SK-N-SH (cell line): ENCODE measurements at regions not wholly inside any gene's neighbourhood (a gene's known extent, or its start where the extent isn't known, plus 50 kb on each side); places are given as distances from the start of the nearest gene placed in this dataset.

Experiments used
- CTCF ChIA-PET: fragments of 300-600, 350-600 bp; formaldehyde crosslinking; extraction: SDS; loops from one replicate; lab custom pipeline; 2021; lab: Yijun Ruan, JAX
- POLR2A ChIA-PET: fragments of 350-600 bp; sonication (Branson Sonifier 250); formaldehyde crosslinking; extraction: SDS; loops from one replicate; lab custom pipeline; 2020; ENCODE audit warnings: antibody characterized with exemption, inconsistent platforms; lab: Yijun Ruan, JAX
- DNase-seq: peaks from one replicate; pipeline ENCODE4 v3.0.0; 2012
- H2AFZ ChIP-seq: fragments of 200-600 bp; sonication (generic); 2 replicates; pipeline ENCODE4 v1.8.1; 2016; ENCODE audit warnings: antibody characterized with exemption, mild to moderate bottlenecking, low read depth
- H3F3A ChIP-seq: fragments of 200-600 bp; sonication (generic); replicated peaks from 2 replicates; pipeline ENCODE3; 2016; ENCODE audit warnings: antibody characterized with exemption, mild to moderate bottlenecking; ENCODE audit not compliant: insufficient read depth
- H3K27ac ChIP-seq, 2 experiments: fragments of 200-500 bp in 1 of 2; fragments of 200-600 bp in 1 of 2; sonication (Bioruptor generic) in 1 of 2; sonication (generic), shearing (Covaris generic) in 1 of 2; 2 replicates each; pipeline versions ENCODE4 v1.5.1 to v1.6.1; 2014 to 2016; ENCODE audit warnings: low read depth in 2 of 2, inconsistent platforms in 1 of 2, low read length in 1 of 2, mild to moderate bottlenecking in 1 of 2, mixed read lengths in 1 of 2
- H3K27me3 ChIP-seq: fragments of 200-600 bp; sonication (generic), shearing (Covaris generic); 2 replicates; pipeline ENCODE4 v1.6.1; 2016; ENCODE audit warnings: mixed run types; ENCODE audit not compliant: insufficient read depth
- H3K36me3 ChIP-seq, 2 experiments: fragments of 200-500 bp in 1 of 2; fragments of 200-600 bp in 1 of 2; sonication (Bioruptor generic) in 1 of 2; sonication (generic) in 1 of 2; replicated peaks in 1 of 2; 2 replicates each; pipeline versions ENCODE3 to v1.5.1; 2014 to 2016; ENCODE audit warnings: low read length in 1 of 2, mild to moderate bottlenecking in 1 of 2; ENCODE audit not compliant: insufficient read depth in 2 of 2, control insufficient read depth in 1 of 2
- H3K4me1 ChIP-seq, 2 experiments: fragments of 200-500 bp in 1 of 2; fragments of 200-600 bp in 1 of 2; sonication (Bioruptor generic) in 1 of 2; sonication (generic), shearing (Covaris generic) in 1 of 2; 2 replicates each; pipeline versions ENCODE4 v1.5.1 to v1.6.1; 2014 to 2016; ENCODE audit warnings: low read depth in 1 of 2, low read length in 1 of 2, mixed run types in 1 of 2; ENCODE audit not compliant: insufficient read depth in 2 of 2, control insufficient read depth in 1 of 2
- H3K4me2 ChIP-seq: fragments of 200-600 bp; sonication (generic), shearing (Covaris generic); 2 replicates; pipeline ENCODE4 v1.6.1; 2017; ENCODE audit warnings: mixed run types
- H3K4me3 ChIP-seq, 2 experiments: fragments of 200-500 bp in 1 of 2; fragments of 200-600 bp in 1 of 2; sonication (Bioruptor generic) in 1 of 2; sonication (generic), shearing (Covaris generic) in 1 of 2; 2 replicates each; pipeline versions ENCODE4 v1.5.1 to v1.8.1; 2014 to 2016; ENCODE audit warnings: low read depth in 2 of 2, inconsistent platforms in 1 of 2, low read length in 1 of 2, mild to moderate bottlenecking in 1 of 2, mixed read lengths in 1 of 2, moderate library complexity in 1 of 2
- H3K79me2 ChIP-seq: fragments of 200-600 bp; sonication (generic); 2 replicates; pipeline ENCODE4 v1.8.1; 2017; ENCODE audit warnings: mild to moderate bottlenecking; ENCODE audit not compliant: insufficient read depth
- H3K9ac ChIP-seq: fragments of 200-600 bp; sonication (generic); 2 replicates; pipeline ENCODE4 v1.6.1; 2017; ENCODE audit warnings: mixed run types
- H3K9me2 ChIP-seq: fragments of 200-600 bp; sonication (generic); 2 replicates; pipeline ENCODE4 v1.6.1; 2017; ENCODE audit warnings: mixed run types
- H3K9me3 ChIP-seq: fragments of 200-600 bp; sonication (generic); 2 replicates; pipeline ENCODE4 v1.6.1; 2017; ENCODE audit warnings: mixed run types, mild to moderate bottlenecking, moderate library complexity
- H4K20me1 ChIP-seq: fragments of 200-600 bp; sonication (generic); 2 replicates; pipeline ENCODE4 v1.6.1; 2017; ENCODE audit warnings: mild to moderate bottlenecking, mixed run types; ENCODE audit not compliant: insufficient read depth
- ELF1 ChIP-seq: IDR thresholded peaks from 2 replicates; pipeline ENCODE4 v1.4.0; 2012
- EZH2phosphoT487 ChIP-seq: fragments of 200-600 bp; sonication (generic); IDR thresholded peaks from 2 replicates; pipeline ENCODE4 v1.6.1; 2017; ENCODE audit warnings: low read depth, mixed run types, mild to moderate bottlenecking, antibody characterized with exemption, moderate library complexity, borderline replicate concordance
- FOSL2 ChIP-seq: IDR thresholded peaks from 2 replicates; pipeline ENCODE4 v1.4.0; 2012; ENCODE audit warnings: low read depth, mild to moderate bottlenecking, moderate library complexity, borderline replicate concordance
- FOXJ3 ChIP-seq: sonication (generic); formaldehyde crosslinking; IDR thresholded peaks from 2 replicates; pipeline ENCODE4 v1.5.1; 2020; ENCODE audit warnings: mild to moderate bottlenecking, missing genetic modification reagents
- FOXM1 ChIP-seq: IDR thresholded peaks from 2 replicates; pipeline ENCODE4 v1.4.0; 2012; ENCODE audit warnings: low read depth, mild to moderate bottlenecking
- JUND ChIP-seq: IDR thresholded peaks from 2 replicates; pipeline ENCODE4 v1.4.0; 2012
- NRF1 ChIP-seq: IDR thresholded peaks from 2 replicates; pipeline ENCODE4 v1.6.1; 2012; ENCODE audit warnings: low read depth, mild to moderate bottlenecking, low read length
- PBX3 ChIP-seq: IDR thresholded peaks from 2 replicates; pipeline ENCODE4; 2012
- POLR2AphosphoS5 ChIP-seq: IDR thresholded peaks from 2 replicates; pipeline ENCODE4 v1.6.1; 2012; ENCODE audit warnings: low read depth, low read length
- RAD21 ChIP-seq: IDR thresholded peaks from 2 replicates; pipeline ENCODE4 v1.6.1; 2012; ENCODE audit warnings: mild to moderate bottlenecking, low read length
- RCOR1 ChIP-seq: fragments of 150-350 bp; IDR thresholded peaks from 2 replicates; pipeline ENCODE4 v1.6.1; 2017; ENCODE audit warnings: antibody characterized with exemption, low read length
- RFX5 ChIP-seq: IDR thresholded peaks from 2 replicates; pipeline ENCODE4 v1.6.1; 2012; ENCODE audit warnings: mild to moderate bottlenecking, improper control_type of control experiment, low read length
- RXRA ChIP-seq: IDR thresholded peaks from 2 replicates; pipeline ENCODE4 v1.4.0; 2012; ENCODE audit warnings: low read depth, mild to moderate bottlenecking, borderline replicate concordance
- SIN3A ChIP-seq: IDR thresholded peaks from 2 replicates; pipeline ENCODE4 v1.6.1; 2012; ENCODE audit warnings: low read depth, mild to moderate bottlenecking, low read length, moderate library complexity, borderline replicate concordance
- SMC3 ChIP-seq: IDR thresholded peaks from 2 replicates; pipeline ENCODE4 v1.6.1; 2012; ENCODE audit warnings: low read depth, low read length, improper control_type of control experiment
- TCF12 ChIP-seq: IDR thresholded peaks from 2 replicates; pipeline ENCODE4 v1.4.0; 2012
- TEAD4 ChIP-seq: IDR thresholded peaks from 2 replicates; pipeline ENCODE4 v1.4.0; 2012; ENCODE audit warnings: mild to moderate bottlenecking, borderline replicate concordance; ENCODE audit not compliant: insufficient read depth
- USF1 ChIP-seq: IDR thresholded peaks from 2 replicates; pipeline ENCODE4 v1.4.0; 2012; ENCODE audit warnings: low read depth, borderline replicate concordance
- USF2 ChIP-seq: fragments of 150-350 bp; IDR thresholded peaks from 2 replicates; pipeline ENCODE4 v1.6.1; 2017; ENCODE audit warnings: antibody characterized with exemption, low read length, low read depth, borderline replicate concordance
- WGBS: methylation state at CpG from one replicate; pipeline ENCODE4 v1.1.6; 2017; ENCODE audit warnings: low lambda C conversion rate; 5-methylcytosine and 5-hydroxymethylcytosine counted together

GRCh38 chr5:118593003-118593328 lies 395.4 kb downstream of the DTWD2 start:
- Histone ChIP-seq H3K4me3 (no peak overlapping the region), H3K27ac (no peak overlapping the region), H3K27me3 (no peaks in the 10 kb centered on the region), H3K9me2 (no peaks in the 10 kb centered on the region), H3F3A (no peaks in the 10 kb centered on the region), H3K9ac (no peak overlapping the region), H3K36me3 (no peaks in the 10 kb centered on the region), H2AFZ (no peak overlapping the region), H3K9me3 (no peaks in the 10 kb centered on the region), H3K79me2 (no peaks in the 10 kb centered on the region), H4K20me1 (no peaks in the 10 kb centered on the region), H3K4me1 (no peaks in the 10 kb centered on the region; a peak in 2 of 4 replicates), H3K4me2 (no peak overlapping the region)
- CTCF ChIA-PET: interaction anchor here (0.7 to 1.5 kb wide), 2 partner anchors 11 to 18 kb away, joined by 3 to 6 read pairs; no protein-coding TSS in a partner anchor
- POLR2A ChIA-PET: no interaction called here
- TF ChIP-seq SMC3 (no peak), FOXM1 (no peak), TCF12 (no peak), USF2 (no peak), NRF1 (no peak), RXRA (no peak), EZH2phosphoT487 (no peak), TEAD4 (no peak), ELF1 (no peak), RCOR1 (no peak), PBX3 (no peak), RAD21 (no peak), RFX5 (no peak), USF1 (no peak), POLR2AphosphoS5 (no peak), FOXJ3 (CRISPR knock-in tag) (no peak)
- 25% methylated on average over 1 of the region's 1 CpG for WGBS
- DNase-seq: no peak

- 26% methylated on average over 5 of the region's 5 CpGs for WGBS
- CTCF ChIA-PET: interaction anchor here (0.7 to 1.5 kb wide), 2 partner anchors 11 to 18 kb away, joined by 3 to 6 read pairs; no protein-coding TSS in a partner anchor
Observed at GRCh38 chr5:118592229-118593002, 395.9 kb downstream of the DTWD2 start.

More at GRCh38 chr5:118592229-118593002, 395.9 kb downstream of the DTWD2 start:
- Histone ChIP-seq H3K9me3 (no peaks in the 10 kb centered on the region), H3K4me3 (no peak overlapping the region), H4K20me1 (no peaks in the 10 kb centered on the region), H3K9me2 (no peaks in the 10 kb centered on the region), H3K27me3 (no peaks in the 10 kb centered on the region), H3K36me3 (no peaks in the 10 kb centered on the region), H3K27ac (no peak overlapping the region), H3K4me2 (no peak overlapping the region), H3K4me1 (no peaks in the 10 kb centered on the region; a peak in 2 of 4 replicates), H2AFZ (no peak overlapping the region), H3K9ac (no peak overlapping the region), H3K79me2 (no peaks in the 10 kb centered on the region), H3F3A (no peaks in the 10 kb centered on the region)
- no peak for TF ChIP-seq EZH2phosphoT487
- no peak for TF ChIP-seq SIN3A
- no peak for TF ChIP-seq JUND
- no peak for TF ChIP-seq FOSL2
- no peak for TF ChIP-seq USF2
- POLR2A ChIA-PET: no interaction called here
- no peak for DNase-seq
